GM12878 (cell line): ENCODE measurements at regions not wholly inside any gene's neighbourhood (a gene's known extent, or its start where the extent isn't known, plus 50 kb on each side); places are given as distances from the start of the nearest gene placed in this dataset.

Experiments
- ATAC-seq: fragments of 200-7000 bp; cut with Tn5 transposase; 3 replicates; pipeline ENCODE4 v1.9.1; 2020; ENCODE audit warnings: mild to moderate bottlenecking, moderate library complexity
- BruUV-seq: library from RNA; stranded (reverse); fragments of 400-500 nt; replicated peaks from 2 replicates; lab custom pipeline; 2021; lab: Mats Ljungman, UMichigan
- CTCF ChIA-PET: fragments of 300-600 bp; sonication (Branson Sonifier 250); formaldehyde crosslinking; extraction: SDS; loops from one replicate; lab custom pipeline; 2021; ENCODE audit warnings: inconsistent platforms; lab: Yijun Ruan, JAX
- POLR2A ChIA-PET: fragments of 350-600 bp; formaldehyde crosslinking; extraction: SDS; loops from one replicate; lab custom pipeline; 2021; ENCODE audit warnings: inconsistent platforms; lab: Charles Lee
- RAD21 ChIA-PET: fragments of 300-600 bp; sonication (Branson Sonifier 250); formaldehyde crosslinking; loops from one replicate; lab custom pipeline; 2023; ENCODE audit warnings: antibody characterized with exemption; ENCODE audit not compliant: unreplicated experiment; lab: Charles Lee
- SMC1A ChIA-PET: fragments of 300-600 bp; sonication (Branson Sonifier 250); formaldehyde crosslinking; loops from one replicate; lab custom pipeline; 2023; ENCODE audit not compliant: unreplicated experiment, uncharacterized antibody; lab: Charles Lee
- DNase-seq: peaks from one replicate; pipeline ENCODE4 v3.0.0-alpha.2; 2011; ENCODE audit warnings: low read depth, low spot score
- FAIRE-seq: peaks from 3 replicates; lab custom pipeline; 2011; peaks lifted over from hg19 to GRCh38; lab: Jason Lieb, UNC
- H2AFZ ChIP-seq: 2 replicates; pipeline ENCODE4 v1.6.0; 2011; ENCODE audit warnings: low read depth, low read length, control low read depth; ENCODE audit not compliant: control insufficient read depth
- H3K27ac ChIP-seq: 2 replicates; pipeline ENCODE4 v1.5.1; 2011; ENCODE audit warnings: control low read depth; ENCODE audit not compliant: control insufficient read depth, insufficient read depth
- H3K27me3 ChIP-seq, 2 experiments: replicated peaks in 1 of 2; 2 replicates each; pipeline versions ENCODE4 v1.6.0 to v1.6.1; 2011; ENCODE audit warnings: low read length in 1 of 2; ENCODE audit not compliant: control insufficient read depth in 2 of 2, insufficient read depth in 2 of 2
- H3K36me3 ChIP-seq, 2 experiments: 2 replicates each; pipeline ENCODE4 v1.5.1; 2011; ENCODE audit warnings: low read length in 1 of 2; ENCODE audit not compliant: control insufficient read depth in 2 of 2, insufficient read depth in 2 of 2
- H3K4me1 ChIP-seq: 2 replicates; pipeline ENCODE4 v1.6.1; 2011; ENCODE audit warnings: mild to moderate bottlenecking, low read length, moderate library complexity, mixed read lengths; ENCODE audit not compliant: control insufficient read depth, insufficient read depth
- H3K4me2 ChIP-seq: 2 replicates; pipeline ENCODE4 v1.6.0; 2011; ENCODE audit warnings: control low read depth; ENCODE audit not compliant: control insufficient read depth, insufficient read depth
- H3K4me3 ChIP-seq: fragments of 200-600 bp; sonication (generic); 2 replicates; pipeline ENCODE4 v1.5.1; 2016
- H3K79me2 ChIP-seq: 2 replicates; pipeline ENCODE4 v1.6.0; 2011; ENCODE audit warnings: low read length; ENCODE audit not compliant: control insufficient read depth, insufficient read depth
- H3K9ac ChIP-seq: 2 replicates; pipeline ENCODE4 v1.8.0; 2011; ENCODE audit warnings: low read length, control low read depth, mixed read lengths; ENCODE audit not compliant: control insufficient read depth, insufficient read depth
- H3K9me3 ChIP-seq: replicated peaks from 3 replicates; pipeline ENCODE4 v1.5.1; 2011; ENCODE audit warnings: mild to moderate bottlenecking, low read length; ENCODE audit not compliant: control insufficient read depth, insufficient read depth
- H4K20me1 ChIP-seq: 2 replicates; pipeline ENCODE4 v1.6.0; 2011; ENCODE audit not compliant: control insufficient read depth, insufficient read depth
- CHD2 ChIP-seq: IDR thresholded peaks from 2 replicates; pipeline ENCODE4 v1.6.1; 2011; ENCODE audit warnings: low read depth, low read length, improper control_type of control experiment, borderline replicate concordance
- ESRRA ChIP-seq: IDR thresholded peaks from 2 replicates; pipeline ENCODE4 v1.6.1; 2012; ENCODE audit warnings: mild to moderate bottlenecking, low read length, improper control_type of control experiment
- JUNB ChIP-seq: IDR thresholded peaks from 2 replicates; pipeline ENCODE4 v1.6.1; 2016; ENCODE audit warnings: antibody characterized with exemption, mild to moderate bottlenecking
- NR2C2 ChIP-seq: IDR thresholded peaks from 2 replicates; pipeline ENCODE4 v1.6.1; 2011; ENCODE audit warnings: borderline replicate concordance, low read depth; ENCODE audit not compliant: control insufficient read depth, insufficient read length
- SP1 ChIP-seq: IDR thresholded peaks from one replicate; pipeline ENCODE4 v1.6.1; 2011; ENCODE audit warnings: low read depth, low read length
- whole genome bisulfite sequencing: methylation state at CpG from one replicate; pipeline ENCODE4 v1.1.6; 2016; ENCODE audit warnings: low lambda C conversion rate; ENCODE audit not compliant: insufficient replicate concordance, insufficient coverage; ENCODE audit errors: missing lambda C conversion rate; 5-methylcytosine and 5-hydroxymethylcytosine counted together
- in situ Hi-C: fragments of 300-500 bp; cut with MboI; formaldehyde crosslinking; loops from 9 replicates; pipeline ENCODE4 v1.14.3; 2018; ENCODE audit warnings: mixed read lengths
- intact Hi-C: fragments of 100-400 bp; cut with micrococcal nuclease; formaldehyde crosslinking; loops from one replicate; pipeline ENCODE4 v1.14.2; 2022; ENCODE audit not compliant: unreplicated experiment
- TF ChIP-seq, protein P1 (sequence below): fragments of 450-650 bp; formaldehyde crosslinking; IDR thresholded peaks from 2 replicates; pipeline ENCODE4 v1.4.0; 2022; ENCODE audit warnings: mild to moderate bottlenecking, moderate library complexity

DNA sequence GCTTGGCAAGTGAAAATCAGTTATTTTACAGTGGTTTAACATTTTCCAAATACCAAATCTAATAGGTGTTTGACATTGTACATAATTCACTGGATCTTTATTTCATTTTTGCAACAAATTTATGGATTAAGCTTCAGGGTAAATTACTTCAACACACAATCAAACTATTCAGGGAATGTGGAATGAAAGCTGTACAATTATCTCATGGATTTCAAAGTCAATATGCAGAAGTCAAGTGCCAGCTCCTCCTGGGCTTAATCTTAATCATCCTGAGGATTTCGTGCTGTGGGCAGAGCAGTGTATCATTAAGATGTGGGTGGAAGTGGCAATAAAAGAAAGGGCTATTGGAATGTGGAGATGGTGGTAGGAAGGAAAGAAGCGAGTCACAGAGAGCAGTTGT, 548.8 kb downstream of the COL12A1 start:
- BruUV-seq = no TSS peak
- no peak overlapping the region for H2AFZ ChIP-seq
- RAD21 ChIA-PET = no interaction called here

More for the DNA sequence above, 548.8 kb downstream of the COL12A1 start:
- no peak for ATAC-seq
- 0% methylated on average over 2 of the region's 2 CpGs for WGBS
- TF ChIP-seq ESRRA = no peak
- no peak for TF ChIP-seq SP1
- TF ChIP-seq JUNB = no peak
- no peak for TF ChIP-seq NR2C2
- no peak for TF ChIP-seq CHD2
- TF ChIP-seq, protein P1, sequence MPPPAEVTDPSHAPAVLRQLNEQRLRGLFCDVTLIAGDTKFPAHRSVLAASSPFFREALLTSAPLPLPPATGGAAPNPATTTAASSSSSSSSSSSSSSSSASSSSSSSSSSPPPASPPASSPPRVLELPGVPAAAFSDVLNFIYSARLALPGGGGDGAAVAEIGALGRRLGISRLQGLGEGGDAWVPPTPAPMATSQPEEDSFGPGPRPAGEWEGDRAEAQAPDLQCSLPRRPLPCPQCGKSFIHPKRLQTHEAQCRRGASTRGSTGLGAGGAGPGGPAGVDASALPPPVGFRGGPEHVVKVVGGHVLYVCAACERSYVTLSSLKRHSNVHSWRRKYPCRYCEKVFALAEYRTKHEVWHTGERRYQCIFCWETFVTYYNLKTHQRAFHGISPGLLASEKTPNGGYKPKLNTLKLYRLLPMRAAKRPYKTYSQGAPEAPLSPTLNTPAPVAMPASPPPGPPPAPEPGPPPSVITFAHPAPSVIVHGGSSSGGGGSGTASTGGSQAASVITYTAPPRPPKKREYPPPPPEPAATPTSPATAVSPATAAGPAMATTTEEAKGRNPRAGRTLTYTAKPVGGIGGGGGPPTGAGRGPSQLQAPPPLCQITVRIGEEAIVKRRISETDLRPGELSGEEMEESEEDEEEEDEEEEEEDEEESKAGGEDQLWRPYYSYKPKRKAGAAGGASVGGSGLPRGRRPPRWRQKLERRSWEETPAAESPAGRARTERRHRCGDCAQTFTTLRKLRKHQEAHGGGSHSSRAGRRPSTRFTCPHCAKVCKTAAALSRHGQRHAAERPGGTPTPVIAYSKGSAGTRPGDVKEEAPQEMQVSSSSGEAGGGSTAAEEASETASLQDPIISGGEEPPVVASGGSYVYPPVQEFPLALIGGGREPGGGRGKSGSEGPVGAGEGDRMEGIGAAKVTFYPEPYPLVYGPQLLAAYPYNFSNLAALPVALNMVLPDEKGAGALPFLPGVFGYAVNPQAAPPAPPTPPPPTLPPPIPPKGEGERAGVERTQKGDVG (CRISPR knock-in tag) = no peak
- TF ChIP-seq, all 136 proteins: peak for 0
- CTCF ChIA-PET = no interaction called here
- no peak overlapping the region for H3K4me3 ChIP-seq
- POLR2A ChIA-PET = no interaction called here
- H3K79me2 ChIP-seq = no peaks in the 10 kb centered on the region
- H3K27ac ChIP-seq = no peak overlapping the region
- FAIRE-seq (no peak), DNase-seq (no peak)
- SMC1A ChIA-PET = interaction anchor here (1.1 kb wide), 1 partner anchor 24 kb away, joined by 3 read pairs; no protein-coding TSS in a partner anchor
- no peak overlapping the region for H3K4me2 ChIP-seq
- no peaks in the 10 kb centered on the region for H3K36me3 ChIP-seq
- in situ Hi-C loops (no loop called here), intact Hi-C loops (no loop called here)
- H3K9me3 ChIP-seq = no peaks in the 10 kb centered on the region
- H3K9ac ChIP-seq = no peak overlapping the region
- H3K4me1 ChIP-seq = no peaks in the 10 kb centered on the region
- H3K27me3 ChIP-seq = no peaks in the 10 kb centered on the region
- H4K20me1 ChIP-seq = no peaks in the 10 kb centered on the region
